ENCODE measurements at regions not wholly inside any gene's neighbourhood (a gene's known extent, or its start where the extent isn't known, plus 50 kb on each side); places are given as distances from the start of the nearest gene placed in this dataset.

- TF ChIP-seq CTCF (IDR thresholded peaks at IDR 0.05) (no peak), SREBF2 (IDR thresholded peaks at IDR 0.05) (no peak), NPAS2 (CRISPR knock-in tag; IDR thresholded peaks at IDR 0.05; ENCODE audit: borderline replicate concordance) (no peak), NFE2L2 (conservative IDR thresholded peaks at IDR 0.05; ENCODE audit: low read length) (no peak), CHD4 (IDR thresholded peaks at IDR 0.05; ENCODE audit: borderline replicate concordance) (no peak), CEBPB (IDR thresholded peaks at IDR 0.05) (no peak), POLR2A (IDR thresholded peaks at IDR 0.05; ENCODE audit: low read length) (no peak), ATOH8 (CRISPR knock-in tag; IDR thresholded peaks at IDR 0.05; ENCODE audit: low read depth) (no peak), FOSB (CRISPR knock-in tag; IDR thresholded peaks at IDR 0.05) (no peak), CBX8 (IDR thresholded peaks at IDR 0.05) (no peak), POLR2AphosphoS2 (conservative IDR thresholded peaks at IDR 0.05; ENCODE audit: low read length) (no peak), RAD21 (conservative IDR thresholded peaks at IDR 0.05 in 1 of 2, IDR thresholded peaks at IDR 0.05 in 1 of 2) (no peak)
Measured at GRCh38 chr3:166324401-166324800, 487.2 kb upstream of the BCHE start.
